ENCODE measurements at regions not wholly inside any gene's neighbourhood (a gene's known extent, or its start where the extent isn't known, plus 50 kb on each side); places are given as distances from the start of the nearest gene placed in this dataset.

- TF ChIP-seq CTCF (IDR thresholded peaks at IDR 0.05) (no peak), POLR2A (IDR thresholded peaks at IDR 0.05) (no peak)
Observed at GRCh38 chr5:6043491-6044310, 334.6 kb downstream of the MED10 start.
